ENCODE measurements at regions not wholly inside any gene's neighbourhood (a gene's known extent, or its start where the extent isn't known, plus 50 kb on each side); places are given as distances from the start of the nearest gene placed in this dataset.

DNA sequence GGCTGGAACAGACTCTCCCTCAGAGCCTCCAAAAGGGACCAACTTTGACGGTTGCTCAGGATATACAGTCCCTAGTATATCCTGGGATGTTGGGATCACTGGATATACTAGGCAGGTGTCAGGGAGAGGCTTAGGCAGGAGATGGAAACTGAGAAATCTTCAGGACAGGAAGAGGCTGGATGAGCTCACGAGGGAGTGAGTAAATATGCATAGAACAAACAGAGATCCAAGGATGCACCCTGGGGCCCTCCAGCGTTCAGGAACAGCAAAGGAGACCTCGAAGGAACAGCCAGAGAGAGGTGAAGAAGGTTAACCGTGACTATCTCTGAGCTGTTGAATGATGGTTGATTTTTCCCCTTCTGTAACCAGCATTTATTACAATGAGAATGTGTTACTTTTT, 191.3 kb downstream of the BMP7 start:
- no peak for DNase-seq (ENCODE audit: extremely low read depth in 1 of 11, low read depth in 9 of 11, low spot score in 4 of 11)

DNA sequence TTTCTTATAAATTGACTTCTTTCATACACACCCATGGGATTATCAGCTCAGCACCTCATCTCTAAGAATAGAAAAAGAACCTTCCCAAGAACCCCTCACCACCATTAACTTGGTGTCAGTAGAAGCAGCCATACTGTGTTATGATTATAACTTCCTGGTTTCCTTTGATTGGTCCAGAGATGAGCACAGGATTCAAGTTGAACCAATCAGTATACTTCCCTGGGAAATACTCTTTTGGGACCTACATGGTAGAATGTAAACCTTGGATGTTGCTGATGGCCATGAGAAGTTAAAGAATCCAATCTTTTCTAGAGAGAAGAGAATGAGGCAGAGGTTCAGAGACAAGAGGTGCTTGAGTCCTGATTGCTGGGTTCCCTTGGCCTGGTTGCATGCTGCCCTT, 190.8 kb downstream of the BMP7 start:
- DNase-seq (ENCODE audit: extremely low read depth in 1 of 11, low read depth in 9 of 11, low spot score in 4 of 11), result no peak

DNA sequence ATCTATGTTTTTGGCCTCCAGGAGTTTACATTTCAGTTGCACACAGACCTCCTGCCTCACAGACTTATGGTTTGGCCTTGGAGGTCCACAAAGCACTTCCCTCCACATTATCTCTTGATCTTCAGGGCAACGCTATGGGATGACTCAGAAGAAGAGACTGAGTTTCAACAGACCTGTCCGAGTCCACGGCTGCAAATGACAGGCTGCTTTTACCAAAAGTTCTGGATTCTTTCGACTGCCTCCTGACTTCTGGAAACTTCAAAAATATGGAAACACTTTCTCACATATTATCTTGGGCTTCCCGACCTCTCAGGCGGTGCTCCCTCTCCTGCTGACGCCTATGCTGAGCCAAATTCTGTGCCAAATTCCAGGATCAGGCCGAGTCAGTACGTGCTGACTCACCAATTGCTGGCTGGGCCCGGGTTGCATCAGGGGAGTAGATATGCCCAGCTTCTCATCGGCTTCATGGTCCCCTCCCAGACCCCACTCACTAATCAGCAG, 190.2 kb downstream of the BMP7 start:
- DNase-seq (ENCODE audit: extremely low read depth in 1 of 11, low read depth in 9 of 11, low spot score in 4 of 11), result no peak

DNA sequence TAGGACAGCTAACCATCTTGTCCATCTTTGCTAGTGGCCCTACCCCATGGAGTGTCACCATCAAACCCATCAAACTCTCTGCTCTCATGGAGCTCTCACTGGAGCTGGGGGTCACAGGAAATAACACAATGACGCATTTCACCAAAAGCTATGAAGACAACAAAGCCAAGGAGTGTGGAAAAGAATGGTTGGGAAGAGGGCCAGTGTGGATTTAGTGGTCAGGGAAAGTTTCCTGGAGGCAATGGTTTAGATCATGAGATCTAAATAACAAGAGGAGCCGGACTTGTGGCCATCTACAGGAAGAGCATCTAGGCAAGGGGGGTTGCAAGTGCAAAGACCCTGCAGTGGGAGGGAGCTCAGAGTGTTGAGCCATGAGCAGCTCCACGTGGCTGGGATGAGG, 189.5 kb downstream of the BMP7 start:
- no peak for DNase-seq (ENCODE audit: extremely low read depth in 1 of 11, low read depth in 9 of 11, low spot score in 4 of 11)

DNA sequence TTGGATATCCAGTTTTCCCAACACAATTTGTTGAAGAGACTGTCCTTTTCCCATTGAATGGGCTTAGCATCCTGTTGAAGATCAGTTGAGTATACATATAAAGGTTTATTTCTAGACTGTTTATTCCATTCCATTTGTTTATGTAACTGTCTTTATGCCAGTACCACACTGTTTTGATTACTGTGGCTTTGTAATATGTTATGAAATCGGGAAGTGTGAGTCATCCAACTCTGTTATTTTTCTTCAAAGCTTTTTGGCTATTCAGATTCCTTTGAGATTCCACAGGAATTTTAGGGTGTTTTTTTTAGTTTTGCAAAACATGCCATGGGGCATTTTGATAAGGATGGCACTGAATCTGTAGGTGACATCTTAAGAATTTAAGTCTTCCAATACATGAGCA, 188.3 kb downstream of the BMP7 start:
- no peak for DNase-seq (ENCODE audit: extremely low read depth in 1 of 11, low read depth in 9 of 11, low spot score in 4 of 11)

DNA sequence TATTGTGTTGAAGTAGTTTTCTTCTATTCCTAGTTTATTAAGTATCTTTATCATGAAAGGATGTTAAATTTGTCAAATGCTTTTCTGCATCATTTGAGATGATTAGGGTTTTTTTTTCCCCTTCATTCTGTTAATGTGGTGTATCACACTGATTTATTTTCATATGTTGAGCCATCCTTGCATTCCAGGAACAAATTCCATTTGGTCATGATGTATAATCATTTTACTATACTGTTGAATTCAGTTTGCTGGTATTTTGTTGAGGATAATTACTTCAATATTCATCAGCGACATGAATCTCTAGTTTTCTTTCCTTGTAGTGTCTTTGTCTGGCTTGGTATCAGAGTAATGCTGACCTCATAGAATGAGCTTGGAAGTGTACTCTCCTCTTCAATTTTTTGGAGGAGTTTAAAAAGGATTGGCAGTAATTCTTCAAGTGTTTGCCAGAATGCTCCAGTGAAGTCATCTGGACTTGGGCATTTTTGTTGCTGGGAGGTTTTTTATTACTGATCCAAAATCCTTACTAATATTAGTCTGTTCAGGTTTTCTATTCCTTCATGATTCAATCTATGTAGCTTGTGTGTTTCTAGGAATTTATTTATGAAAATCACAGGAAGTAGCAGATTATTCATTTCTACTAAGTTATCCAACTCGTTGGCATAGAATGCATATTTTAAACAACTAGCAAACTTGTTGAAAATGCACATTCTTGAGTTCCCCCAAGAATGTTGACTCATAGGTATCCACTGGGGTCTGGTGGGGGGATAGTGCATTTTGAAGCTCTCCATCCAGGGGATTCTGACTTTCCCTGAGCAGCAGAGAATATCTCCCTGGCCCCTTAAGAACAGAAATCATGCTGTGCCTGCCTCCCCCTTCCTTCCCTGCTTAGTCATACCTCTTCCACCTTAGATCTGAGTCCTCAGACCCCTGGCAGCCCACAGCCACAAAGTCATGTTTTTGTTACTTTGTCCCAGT, 187.1 kb downstream of the BMP7 start:
- DNase-seq (ENCODE audit: extremely low read depth in 1 of 11, low read depth in 9 of 11, low spot score in 4 of 11), result no peak

DNA sequence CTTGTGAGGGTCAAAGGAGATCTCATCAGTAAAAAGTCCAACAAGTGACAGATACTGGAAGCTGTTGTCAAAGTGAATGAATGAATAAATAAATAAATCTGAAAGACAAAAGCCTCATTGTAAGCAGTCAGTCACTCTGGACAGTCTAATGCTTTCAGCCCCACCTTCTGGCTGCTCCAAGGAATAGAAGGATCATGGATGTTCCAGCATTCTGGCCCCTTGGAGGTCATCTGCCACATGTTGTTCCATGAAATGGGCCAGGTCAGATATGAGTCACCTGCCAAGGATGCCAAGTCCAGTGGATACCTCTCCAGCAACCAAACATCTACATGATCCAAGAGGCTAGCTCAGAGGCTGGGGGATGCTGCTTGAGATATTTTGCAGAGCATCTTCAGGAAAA, 185.6 kb downstream of the BMP7 start:
- DNase-seq (ENCODE audit: extremely low read depth in 1 of 11, low read depth in 9 of 11, low spot score in 4 of 11), result no peak

DNA sequence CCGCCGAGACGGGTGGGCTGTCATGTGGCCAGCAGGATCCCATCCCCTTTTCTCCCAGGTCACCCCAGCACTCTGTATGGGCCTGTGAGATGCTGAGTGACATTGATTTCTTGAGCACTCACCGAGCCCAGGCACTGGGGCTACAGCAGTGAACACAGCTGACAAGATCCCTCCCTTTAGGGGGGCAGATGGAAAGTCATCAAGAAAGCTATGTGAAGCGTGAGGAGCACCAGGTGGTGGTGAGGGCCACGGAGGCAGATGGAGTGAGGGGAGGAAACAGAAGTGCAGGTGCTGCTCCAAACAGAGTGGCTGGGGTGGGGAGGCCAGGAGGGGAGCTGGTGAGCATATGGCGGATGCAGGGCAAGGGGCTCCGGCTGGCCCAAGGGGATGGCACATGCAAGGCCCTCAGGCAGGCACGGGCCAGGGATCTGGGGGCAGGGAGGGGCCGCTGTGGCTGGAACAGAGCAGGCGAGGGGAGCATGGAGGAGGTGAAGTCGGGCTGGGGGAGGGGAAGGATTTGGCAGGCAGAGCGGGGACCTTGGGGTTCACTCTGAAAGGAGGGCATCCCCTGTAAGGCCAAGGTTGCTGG, 184.0 kb downstream of the BMP7 start:
- no peak for DNase-seq (ENCODE audit: extremely low read depth in 1 of 11, low read depth in 9 of 11, low spot score in 4 of 11)

DNA sequence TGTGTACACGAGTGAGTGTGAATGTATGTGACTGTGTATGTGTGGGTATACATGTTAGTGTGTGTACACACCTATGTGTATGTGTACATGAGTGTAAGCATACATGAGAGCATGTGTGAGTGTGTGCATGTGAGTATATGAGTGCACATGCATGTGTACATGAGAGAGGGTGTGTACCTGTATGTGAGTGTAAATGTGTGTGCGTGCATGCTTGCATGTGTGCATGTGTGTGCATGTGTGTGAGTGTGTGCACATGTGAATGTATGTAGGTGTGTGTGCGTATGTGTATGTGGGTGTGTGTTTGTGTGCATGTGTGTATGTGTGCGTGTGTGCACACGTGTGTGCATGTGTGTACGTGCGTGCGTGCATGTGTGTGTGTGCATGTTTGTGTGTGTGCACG, 183.4 kb downstream of the BMP7 start:
- DNase-seq (ENCODE audit: extremely low read depth in 1 of 11, low read depth in 9 of 11, low spot score in 4 of 11), result no peak

DNA sequence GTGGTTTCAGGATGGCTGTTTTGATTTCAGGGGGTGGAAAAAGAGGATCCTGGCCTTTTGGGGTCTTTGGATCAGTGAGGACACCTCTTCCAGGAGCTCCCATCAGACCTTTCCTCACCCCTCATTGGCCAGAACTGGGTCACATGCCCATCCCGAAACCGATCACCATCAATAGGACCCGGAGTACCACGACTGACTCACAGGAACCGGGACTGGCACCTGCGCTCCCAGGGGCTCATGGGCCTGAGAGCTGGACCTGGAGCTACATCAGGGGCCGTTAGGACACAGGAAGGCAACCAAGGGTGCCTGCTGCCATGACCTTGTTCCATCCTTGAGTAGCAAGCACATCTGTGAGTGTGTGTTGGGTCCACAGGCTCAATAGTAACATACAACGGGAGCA, 180.4 kb downstream of the BMP7 start:
- DNase-seq (ENCODE audit: extremely low read depth in 1 of 11, low read depth in 9 of 11, low spot score in 4 of 11), result no peak

DNA sequence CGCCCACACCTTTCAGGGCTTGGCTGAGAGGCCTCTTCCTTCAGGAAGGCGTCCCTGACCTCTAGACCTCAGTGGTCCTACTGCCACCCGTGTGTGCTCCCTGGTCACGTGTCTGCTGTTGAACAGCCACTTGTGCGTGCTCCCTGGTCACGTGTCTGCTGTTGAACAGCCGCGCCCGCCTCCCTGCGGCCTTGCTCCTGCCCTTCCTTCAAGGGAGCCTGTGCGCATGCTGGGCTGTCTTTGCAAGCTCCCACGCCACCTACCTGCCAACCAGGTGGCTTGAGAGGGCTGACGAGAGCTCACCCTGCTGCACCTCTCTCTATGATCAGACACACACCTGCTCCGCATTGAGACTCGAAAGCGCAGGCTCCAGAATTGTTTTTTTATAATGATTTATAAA, 179.3 kb downstream of the BMP7 start:
- no peak for DNase-seq (ENCODE audit: extremely low read depth in 1 of 11, low read depth in 9 of 11, low spot score in 4 of 11)

DNA sequence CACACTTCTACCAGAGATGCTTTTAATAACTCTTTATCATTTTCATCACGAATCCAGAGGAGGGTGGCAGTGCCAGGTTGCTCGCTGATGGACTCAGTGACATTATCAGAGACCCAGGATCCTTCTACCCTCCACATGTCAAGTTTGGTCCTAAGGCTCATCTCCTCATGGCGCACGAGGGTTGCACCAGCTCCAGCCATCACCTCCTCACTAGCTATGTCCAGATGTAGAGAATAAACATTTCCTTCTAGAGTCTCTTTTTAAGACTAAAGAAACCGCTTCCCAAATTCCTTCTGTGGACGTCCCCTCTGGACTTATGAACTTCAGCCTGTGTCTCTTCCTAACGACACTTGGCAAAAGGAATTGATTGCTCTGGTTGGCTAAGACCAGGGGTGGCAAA, 178.7 kb downstream of the BMP7 start:
- no peak for DNase-seq (ENCODE audit: extremely low read depth in 1 of 11, low read depth in 9 of 11, low spot score in 4 of 11)

DNA sequence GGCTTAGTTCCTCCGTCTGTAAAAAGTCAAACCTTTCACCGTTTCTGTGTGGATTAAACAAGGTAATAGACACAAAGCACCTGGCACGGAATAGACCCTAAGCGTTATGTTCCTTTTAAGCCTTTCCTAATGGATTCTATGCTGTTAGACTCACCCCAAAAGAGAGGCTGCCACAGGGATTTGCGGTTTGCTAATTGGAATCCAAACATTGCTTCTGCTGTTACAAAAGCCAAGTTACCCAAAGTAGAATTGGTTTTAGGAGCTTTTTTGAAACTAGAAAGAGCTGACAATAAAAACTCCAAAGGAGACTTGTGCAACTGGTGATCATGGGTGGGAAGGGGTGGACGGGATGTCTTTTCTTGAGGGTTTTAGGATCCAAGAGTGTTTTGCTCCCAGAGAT, 178.0 kb downstream of the BMP7 start:
- no peak for DNase-seq (ENCODE audit: extremely low read depth in 1 of 11, low read depth in 9 of 11, low spot score in 4 of 11)

DNA sequence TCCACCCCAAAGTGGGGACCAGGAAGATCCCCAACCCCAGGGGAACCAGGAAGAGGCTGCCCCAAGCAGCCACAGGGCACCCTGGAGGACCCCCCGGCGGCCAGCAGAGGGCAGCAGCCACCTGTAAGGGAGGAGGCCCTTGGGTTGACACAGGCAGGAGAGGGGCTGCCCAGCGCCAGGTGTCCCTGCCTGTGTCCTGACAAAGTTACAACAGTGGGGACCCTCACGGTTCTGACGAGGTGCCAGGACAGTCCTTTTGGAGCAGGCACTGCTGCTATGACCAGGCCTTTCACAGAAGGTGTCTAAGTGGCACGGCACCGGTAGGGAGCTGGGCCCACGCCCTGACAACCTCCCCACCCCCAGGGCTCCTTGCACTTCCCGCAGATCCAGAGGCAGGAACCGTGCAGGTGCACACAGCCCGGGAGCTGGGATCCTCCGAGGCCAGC, 176.7 kb downstream of the BMP7 start:
- DNase-seq (ENCODE audit: extremely low read depth in 1 of 11, low read depth in 9 of 11, low spot score in 4 of 11), result peak in 3 of 11 donors; percentile 45 to 50 (median 49)

DNA sequence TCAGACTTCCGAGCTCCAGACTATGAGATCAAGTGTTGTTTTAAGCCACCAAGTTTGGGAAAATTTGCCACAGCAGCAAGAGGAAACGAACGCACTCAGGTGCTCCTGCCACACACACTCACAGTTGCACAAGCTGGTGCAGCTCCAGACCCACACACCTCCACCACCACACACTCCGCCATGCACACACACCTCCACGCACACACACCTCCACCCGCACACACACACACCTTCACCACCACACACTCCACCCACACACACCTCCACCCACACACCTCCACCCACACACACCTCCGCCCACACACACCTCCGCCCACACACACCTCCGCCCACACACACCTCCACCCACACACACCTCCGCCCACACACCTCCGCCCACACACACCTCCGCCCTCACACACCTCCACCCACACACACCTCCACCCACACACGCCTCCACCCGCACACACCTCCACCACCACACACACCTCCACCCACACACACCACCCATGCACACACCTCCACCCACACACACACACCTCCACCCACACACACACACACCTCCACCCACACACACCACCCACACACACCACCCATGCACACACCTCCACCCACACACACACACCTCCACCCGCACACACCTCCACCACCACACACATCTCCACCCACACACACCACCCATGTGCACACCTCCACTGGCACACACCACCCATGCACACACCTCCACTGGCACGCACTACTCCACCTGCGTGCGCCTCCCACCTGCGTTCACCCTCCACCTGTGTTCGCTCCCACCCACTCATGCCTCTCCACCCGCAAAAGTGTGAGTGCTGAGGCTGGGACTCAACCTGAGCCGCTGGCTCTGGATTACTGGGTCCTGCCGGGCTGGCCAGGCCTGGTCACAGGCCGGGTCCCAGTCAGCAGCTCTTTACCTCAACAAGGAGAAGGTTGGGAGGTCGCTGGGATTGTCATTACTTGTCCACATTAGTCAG, 175.6 kb downstream of the BMP7 start:
- DNase-seq (ENCODE audit: extremely low read depth in 1 of 11, low read depth in 9 of 11, low spot score in 4 of 11), result no peak

DNA sequence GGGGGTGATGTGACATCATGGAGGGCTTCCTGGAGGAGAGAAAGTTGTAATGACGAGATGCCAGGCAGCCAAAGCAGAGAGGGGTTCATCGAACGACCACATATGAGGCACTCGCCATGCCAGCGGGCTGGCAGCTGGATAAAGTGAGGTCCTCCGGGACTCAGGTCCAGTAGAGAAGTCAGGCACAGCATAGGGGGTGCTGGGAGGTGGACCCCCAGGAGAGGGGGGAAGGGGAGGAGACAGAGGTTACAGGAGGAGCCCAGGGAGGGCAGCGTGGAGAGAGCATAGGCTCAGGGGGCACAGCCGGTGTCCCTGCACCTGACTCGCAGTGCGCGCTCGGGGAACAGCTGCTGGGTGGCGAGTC, 174.7 kb downstream of the BMP7 start:
- no peak for DNase-seq (ENCODE audit: extremely low read depth in 1 of 11, low read depth in 9 of 11, low spot score in 4 of 11)

DNA sequence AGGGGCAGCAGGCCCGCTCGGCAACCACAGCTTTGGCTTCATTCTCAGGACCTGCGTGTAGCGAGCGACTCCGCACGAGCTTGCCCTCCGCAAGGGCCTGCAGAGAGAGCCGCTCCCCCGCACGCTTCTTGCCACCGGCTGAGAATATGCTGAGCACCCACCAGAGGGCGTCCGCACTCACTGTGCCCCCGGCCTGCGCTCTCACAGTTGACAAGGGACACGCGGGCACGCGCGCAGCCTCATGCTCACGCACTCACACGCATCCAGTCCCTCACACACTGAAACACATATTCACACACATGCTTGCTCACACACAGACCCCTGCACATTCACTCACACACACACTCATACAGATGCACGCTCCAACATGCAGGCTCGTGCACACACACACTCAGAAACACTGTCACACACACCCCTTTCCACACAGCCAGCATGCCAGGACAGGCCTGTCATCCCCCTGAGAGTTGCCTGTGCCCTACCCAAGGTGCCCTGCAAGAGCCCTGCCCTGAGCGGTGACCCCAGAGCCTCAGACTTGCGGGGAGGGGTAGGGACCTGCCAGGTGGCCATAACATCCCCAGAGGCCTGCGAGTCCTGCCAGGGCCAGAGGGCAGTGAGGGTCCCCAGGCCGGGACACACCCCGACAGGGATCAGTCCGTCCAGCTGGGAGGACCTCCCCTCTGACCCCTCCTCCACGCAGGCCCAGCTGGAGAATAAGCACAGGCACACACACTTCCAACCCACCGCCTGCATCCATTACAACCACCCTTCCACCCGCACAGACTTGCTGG, 174.1 kb downstream of the BMP7 start:
- DNase-seq (ENCODE audit: extremely low read depth in 1 of 11, low read depth in 9 of 11, low spot score in 4 of 11), result peak in 4 of 11 donors; percentile 45 to 62 (median 51)

DNA sequence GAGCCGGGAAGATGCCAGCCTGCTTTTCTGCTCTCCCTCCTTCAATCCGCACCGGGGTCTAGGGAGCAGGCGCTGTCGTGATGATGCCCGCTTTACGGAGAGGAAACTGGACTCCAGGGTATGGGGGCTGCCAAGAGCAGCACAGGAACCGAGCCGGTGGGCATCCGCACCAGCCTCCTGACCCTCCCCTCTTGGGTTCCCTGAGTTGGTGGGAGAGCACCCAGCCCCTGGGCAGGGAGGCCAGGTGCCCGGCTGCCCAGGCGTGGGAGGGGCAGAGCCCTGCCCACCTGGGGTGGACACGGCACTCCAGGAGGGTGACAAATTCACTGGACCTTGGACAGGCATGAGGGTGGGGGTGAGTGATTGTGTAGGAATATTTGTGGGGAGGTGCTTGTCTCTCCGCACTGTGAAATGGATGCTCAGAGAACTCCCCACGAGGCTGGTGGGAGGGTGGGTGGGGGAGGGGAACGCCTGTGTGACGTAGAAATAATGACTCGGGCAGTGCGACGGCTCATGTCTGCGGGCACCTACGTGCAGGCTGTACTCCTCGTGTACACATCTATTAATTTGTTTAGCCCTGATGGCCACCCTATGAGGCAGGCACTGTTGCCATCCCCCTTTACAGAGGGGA, 173.4 kb downstream of the BMP7 start:
- DNase-seq (ENCODE audit: extremely low read depth in 1 of 11, low read depth in 9 of 11, low spot score in 4 of 11), result no peak

Data from renal cortex interstitium (tissue), 11 donors.